Activated naive CD8-positive, alpha-beta T cell treated with anti-CD3 and anti-CD28 coated beads for 36 hours (primary cell): ENCODE measurements at regions not wholly inside any gene's neighbourhood (a gene's known extent, or its start where the extent isn't known, plus 50 kb on each side); places are given as distances from the start of the nearest gene placed in this dataset.

Experiments used
- DNase-seq: peaks from one replicate; pipeline ENCODE4 v3.0.0; 2021
- H3K27ac Mint-ChIP-seq: one replicate; pipeline ENCODE4 v1.8.0; 2022; ENCODE audit warnings: mild to moderate bottlenecking, moderate library complexity, mixed read lengths
- H3K27me3 Mint-ChIP-seq: one replicate; pipeline ENCODE4 v1.8.0; 2022; ENCODE audit warnings: mild to moderate bottlenecking, mixed read lengths
- H3K36me3 Mint-ChIP-seq: one replicate; pipeline ENCODE4 v1.8.0; 2021; ENCODE audit warnings: mild to moderate bottlenecking, mixed read lengths
- H3K4me1 Mint-ChIP-seq: one replicate; pipeline ENCODE4 v1.8.0; 2021; ENCODE audit warnings: mixed read lengths
- H3K4me3 Mint-ChIP-seq: one replicate; pipeline ENCODE4 v1.8.0; 2022; ENCODE audit warnings: mild to moderate bottlenecking, moderate library complexity, mixed read lengths
- H3K9me3 Mint-ChIP-seq: one replicate; pipeline ENCODE4 v1.8.0; 2022; ENCODE audit warnings: mixed read lengths

DNA sequence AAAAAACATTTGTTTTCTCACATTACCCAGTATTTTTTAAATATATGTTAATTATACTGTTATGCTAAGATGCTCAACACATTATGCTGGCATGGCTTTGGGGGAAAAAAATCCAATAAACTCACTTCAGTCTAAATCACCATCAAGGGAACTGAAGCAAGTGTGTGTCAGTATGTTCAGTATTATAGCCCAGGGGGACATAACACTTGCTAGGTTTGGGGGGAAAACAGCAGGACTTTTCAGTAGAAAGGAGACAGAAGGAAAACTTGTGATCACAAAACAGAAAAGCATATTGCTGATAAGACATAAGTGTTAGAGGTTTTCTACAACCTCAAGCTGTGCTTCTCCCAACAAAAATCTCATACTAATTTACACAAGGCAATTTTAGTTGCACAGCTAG is 1759.9 kb upstream of the PCDH20 start:
- peaks cover 9% of the 10 kb centered on the region for H3K9me3 Mint-ChIP-seq
- H3K4me1 Mint-ChIP-seq: no peaks in the 10 kb centered on the region
- H3K27me3 Mint-ChIP-seq: no peaks in the 10 kb centered on the region
- no peak overlapping the region for H3K4me3 Mint-ChIP-seq
- no peak overlapping the region for H3K27ac Mint-ChIP-seq
- DNase-seq: no peak
- no peaks in the 10 kb centered on the region for H3K36me3 Mint-ChIP-seq

DNA sequence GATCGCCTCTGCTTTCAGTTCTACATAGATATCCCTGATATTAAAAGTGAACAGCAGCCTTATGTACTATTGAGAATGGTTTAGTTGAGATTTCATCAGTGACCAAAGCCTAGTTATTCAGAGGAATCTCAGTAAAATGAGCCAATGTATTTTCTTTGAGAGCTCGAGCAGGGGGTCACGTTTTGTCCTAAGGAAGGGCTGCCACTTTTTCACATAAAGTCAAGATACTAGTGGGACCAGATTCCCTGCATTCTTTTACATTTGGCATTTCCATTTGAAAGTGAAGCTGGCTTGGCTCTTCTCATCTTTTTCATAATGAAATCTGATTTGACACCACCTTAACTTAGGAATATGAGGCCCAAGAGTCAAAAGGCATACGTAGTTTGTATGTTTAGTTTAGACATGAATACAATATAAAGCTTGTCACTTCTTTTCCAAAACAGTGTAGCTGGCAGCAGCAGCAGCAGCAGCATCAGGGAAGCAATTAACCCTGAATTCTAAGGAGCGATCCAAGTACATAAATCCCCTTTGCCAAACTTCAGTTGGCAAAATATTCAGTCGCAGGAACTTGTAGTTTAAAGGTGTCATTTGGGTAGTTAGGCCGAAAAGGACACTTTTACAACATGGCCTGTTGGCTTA is 1752.2 kb upstream of the PCDH20 start:
- Mint-ChIP-seq H3K36me3 (no peaks in the 10 kb centered on the region), H3K4me1 (no peaks in the 10 kb centered on the region), H3K4me3 (no peak overlapping the region), H3K9me3 (peaks cover 4% of the 10 kb centered on the region), H3K27ac (no peak overlapping the region), H3K27me3 (no peaks in the 10 kb centered on the region)
- no peak for DNase-seq

DNA sequence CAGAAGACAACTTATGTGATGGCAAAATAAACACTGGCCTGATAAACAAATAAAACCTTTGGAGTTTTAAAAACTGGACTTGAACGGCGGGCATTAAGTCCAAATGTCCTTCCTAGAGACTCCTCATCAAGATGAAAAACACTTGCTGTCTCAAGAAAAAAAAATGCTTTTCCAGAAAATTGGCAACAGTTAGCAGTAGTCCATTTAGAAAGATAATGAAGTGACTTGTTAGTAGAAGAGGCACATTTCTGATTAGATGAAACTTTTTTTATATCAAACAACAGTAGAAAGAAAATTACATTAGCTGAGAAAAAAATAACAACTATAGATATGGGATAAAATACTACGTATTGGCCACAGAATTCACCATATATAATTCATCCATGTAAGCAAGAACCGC is 1750.7 kb upstream of the PCDH20 start:
- Mint-ChIP-seq H3K9me3 (peaks cover 4% of the 10 kb centered on the region), H3K4me1 (no peaks in the 10 kb centered on the region), H3K4me3 (no peak overlapping the region), H3K27ac (no peak overlapping the region), H3K36me3 (no peaks in the 10 kb centered on the region), H3K27me3 (no peaks in the 10 kb centered on the region)
- no peak for DNase-seq

DNA sequence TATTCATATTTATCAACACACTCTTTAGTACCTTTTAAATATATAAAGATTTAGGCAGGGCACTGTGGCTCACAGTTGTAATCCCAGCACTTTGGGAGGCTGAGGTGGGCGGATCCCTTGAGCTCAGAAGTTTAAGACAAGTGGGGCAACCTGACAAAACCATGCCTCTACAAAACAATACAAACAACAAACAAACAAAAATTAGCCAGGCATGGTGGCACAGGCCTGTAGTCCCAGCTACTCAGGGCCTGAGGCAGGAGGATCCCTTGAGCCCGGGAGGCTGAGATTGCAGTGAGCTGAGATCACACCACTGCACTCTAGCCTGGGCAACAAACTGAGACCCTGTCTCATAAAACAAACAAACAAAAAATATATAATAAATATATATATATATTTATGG is 1748.3 kb upstream of the PCDH20 start:
- no peaks in the 10 kb centered on the region for H3K36me3 Mint-ChIP-seq
- no peaks in the 10 kb centered on the region for H3K4me1 Mint-ChIP-seq
- no peak overlapping the region for H3K27ac Mint-ChIP-seq
- no peak overlapping the region for H3K4me3 Mint-ChIP-seq
- no peak for DNase-seq
- no peaks in the 10 kb centered on the region for H3K27me3 Mint-ChIP-seq
- H3K9me3 Mint-ChIP-seq: no peaks in the 10 kb centered on the region

DNA sequence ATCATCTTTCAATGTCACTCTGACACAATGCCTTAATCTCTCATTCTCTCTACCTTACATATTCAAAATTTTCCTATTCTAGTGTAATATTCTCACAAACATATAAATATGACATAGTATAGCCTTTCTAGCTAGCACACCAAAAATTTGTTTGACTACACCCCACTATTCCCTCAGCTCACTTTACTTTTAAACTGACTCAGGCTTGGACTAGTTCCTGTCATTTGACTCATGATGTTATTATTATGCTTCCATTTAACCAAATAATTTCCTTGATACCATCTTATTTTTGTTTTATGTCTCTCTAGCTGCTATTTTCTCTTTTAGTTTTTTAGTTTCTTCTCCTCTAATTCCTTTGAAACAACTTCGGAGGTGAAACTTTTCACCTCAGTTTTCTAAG is 1745.6 kb upstream of the PCDH20 start:
- H3K4me3 Mint-ChIP-seq: no peak overlapping the region
- no peaks in the 10 kb centered on the region for H3K4me1 Mint-ChIP-seq
- H3K27ac Mint-ChIP-seq: no peak overlapping the region
- no peaks in the 10 kb centered on the region for H3K27me3 Mint-ChIP-seq
- no peak for DNase-seq
- H3K9me3 Mint-ChIP-seq: peaks cover 6% of the 10 kb centered on the region
- no peaks in the 10 kb centered on the region for H3K36me3 Mint-ChIP-seq

DNA sequence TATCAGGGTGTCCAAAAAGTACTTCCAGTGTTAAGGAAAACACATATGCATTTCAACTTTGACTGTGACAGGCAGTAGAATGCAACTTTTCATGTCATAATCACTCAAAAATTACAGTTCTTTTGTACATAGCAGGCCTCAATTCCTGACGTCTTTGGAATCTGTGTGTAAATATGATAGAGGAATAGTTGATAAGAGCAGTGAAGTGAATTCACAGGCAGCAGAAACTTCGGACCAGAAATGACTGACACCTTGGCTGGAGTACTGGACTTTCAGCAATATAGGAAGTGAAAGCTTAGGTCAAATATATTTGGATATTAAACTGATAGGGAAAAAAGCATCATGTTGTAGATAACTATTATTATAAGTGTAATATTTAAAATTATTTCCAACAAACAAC is 1741.2 kb upstream of the PCDH20 start:
- peaks cover 8% of the 10 kb centered on the region for H3K9me3 Mint-ChIP-seq

DNA sequence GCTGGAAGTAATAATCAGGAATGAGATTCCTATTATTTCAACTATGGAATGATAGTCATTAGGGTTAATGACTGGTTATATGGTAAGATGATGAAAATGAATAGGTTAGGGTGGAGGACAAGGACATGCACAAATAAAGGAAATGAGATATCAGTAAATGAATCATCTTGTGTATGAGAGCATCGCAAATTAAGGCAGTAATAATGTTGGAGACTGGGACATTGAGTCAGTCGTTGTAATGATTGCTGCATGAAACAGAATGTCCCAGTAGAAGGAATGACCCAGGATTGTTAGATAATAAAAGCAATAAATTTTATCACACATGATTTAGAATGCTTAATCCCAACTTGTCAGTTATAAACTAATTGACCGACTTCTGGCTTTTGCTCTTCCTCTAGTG is 1733.7 kb upstream of the PCDH20 start:
- Mint-ChIP-seq H3K4me1 (no peaks in the 10 kb centered on the region), H3K36me3 (no peaks in the 10 kb centered on the region), H3K9me3 (peaks cover 10% of the 10 kb centered on the region), H3K27me3 (no peaks in the 10 kb centered on the region), H3K27ac (no peak overlapping the region), H3K4me3 (no peak overlapping the region)
- DNase-seq: no peak

More for the DNA sequence above, 1741.2 kb upstream of the PCDH20 start:
- Mint-ChIP-seq H3K27ac (no peak overlapping the region), H3K27me3 (no peaks in the 10 kb centered on the region), H3K36me3 (no peaks in the 10 kb centered on the region), H3K4me1 (no peaks in the 10 kb centered on the region), H3K4me3 (no peak overlapping the region)
- DNase-seq: no peak

DNA sequence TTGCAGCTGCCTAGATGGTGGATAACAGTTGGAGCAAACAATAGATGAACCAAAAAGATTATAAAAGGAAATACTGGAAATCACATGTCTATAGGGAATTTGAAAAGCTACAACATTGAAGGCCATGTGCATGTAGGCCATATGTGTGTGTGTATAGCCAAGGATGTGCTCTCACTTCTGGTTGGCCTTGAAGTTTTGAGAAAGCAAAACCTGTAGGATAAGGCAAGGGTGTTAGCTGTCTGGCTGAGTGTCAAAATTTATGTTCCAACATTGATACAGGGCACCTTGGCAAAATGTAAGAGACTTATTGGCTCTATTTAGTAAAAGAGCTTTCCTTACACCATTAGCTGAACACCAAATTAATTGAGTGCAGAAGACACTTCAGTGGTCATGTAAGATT is 1723.6 kb upstream of the PCDH20 start:
- no peak overlapping the region for H3K4me3 Mint-ChIP-seq
- no peaks in the 10 kb centered on the region for H3K4me1 Mint-ChIP-seq
- H3K27me3 Mint-ChIP-seq: no peaks in the 10 kb centered on the region
- DNase-seq: no peak
- H3K36me3 Mint-ChIP-seq: no peaks in the 10 kb centered on the region
- H3K9me3 Mint-ChIP-seq: peaks cover 5% of the 10 kb centered on the region
- no peak overlapping the region for H3K27ac Mint-ChIP-seq

DNA sequence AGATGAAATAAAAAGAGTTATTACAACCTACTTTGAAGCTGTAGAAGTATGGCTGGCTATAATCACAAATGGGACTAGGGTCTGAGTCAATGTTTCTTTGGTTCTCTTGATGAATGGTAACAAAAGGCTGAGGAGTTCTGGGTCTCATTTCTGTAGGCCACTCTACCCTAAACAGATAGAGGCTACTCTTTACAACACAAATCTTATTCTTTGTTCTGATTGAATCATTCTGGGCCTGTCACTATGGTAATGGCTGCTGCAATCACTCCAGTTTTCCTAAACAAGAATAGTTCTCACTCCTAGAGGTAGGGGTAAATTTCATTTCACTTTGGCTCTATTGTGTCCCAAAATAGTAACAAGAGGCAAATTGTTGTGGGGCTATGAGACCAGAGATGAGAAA is 1714.3 kb upstream of the PCDH20 start:
- DNase-seq: no peak
- Mint-ChIP-seq H3K4me3 (no peak overlapping the region), H3K4me1 (no peaks in the 10 kb centered on the region), H3K36me3 (no peaks in the 10 kb centered on the region), H3K9me3 (no peaks in the 10 kb centered on the region), H3K27me3 (no peaks in the 10 kb centered on the region), H3K27ac (no peak overlapping the region)

DNA sequence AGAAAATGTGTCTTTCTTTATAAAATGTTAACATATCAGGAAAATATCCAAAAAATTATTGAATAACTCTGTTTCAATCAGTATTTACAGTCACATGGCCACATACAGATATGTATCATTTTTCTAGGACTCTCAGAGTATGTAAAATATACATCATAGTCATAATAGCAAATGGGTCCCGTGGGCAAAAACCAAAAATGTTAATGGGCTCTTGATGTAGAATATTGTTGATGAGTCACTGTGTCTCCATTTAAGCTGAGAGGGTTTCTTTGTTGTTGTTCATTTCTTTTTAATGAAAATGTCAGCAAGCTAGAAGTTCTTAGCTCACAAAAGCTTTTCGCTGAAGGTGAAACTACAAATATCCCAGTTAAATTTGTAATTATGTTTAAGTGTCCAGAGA is 1713.1 kb upstream of the PCDH20 start:
- Mint-ChIP-seq H3K4me3 (no peak overlapping the region), H3K9me3 (no peaks in the 10 kb centered on the region), H3K27ac (no peak overlapping the region), H3K4me1 (no peaks in the 10 kb centered on the region), H3K36me3 (no peaks in the 10 kb centered on the region), H3K27me3 (no peaks in the 10 kb centered on the region)
- DNase-seq: no peak

DNA sequence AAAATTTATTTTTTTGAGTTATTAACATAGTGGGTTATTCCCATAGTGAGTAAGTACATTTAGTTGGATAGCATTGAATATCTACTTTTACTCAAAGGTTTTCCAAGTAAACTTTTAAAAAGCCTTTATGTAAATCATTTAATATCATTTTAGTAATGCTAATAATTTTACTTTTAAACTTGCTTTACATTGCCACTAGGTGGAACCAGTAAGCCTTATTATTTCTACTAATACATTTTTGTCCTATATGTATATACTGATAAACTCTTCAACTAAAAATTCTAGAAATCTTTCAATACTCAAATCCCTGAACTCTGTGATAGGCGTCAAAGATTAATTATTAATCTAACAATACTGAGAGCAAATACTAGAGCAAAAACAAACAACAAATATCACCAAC is 1709.2 kb upstream of the PCDH20 start:
- H3K27me3 Mint-ChIP-seq: no peaks in the 10 kb centered on the region
- no peak overlapping the region for H3K27ac Mint-ChIP-seq
- no peak overlapping the region for H3K4me3 Mint-ChIP-seq
- H3K4me1 Mint-ChIP-seq: no peaks in the 10 kb centered on the region
- DNase-seq: no peak
- H3K36me3 Mint-ChIP-seq: no peaks in the 10 kb centered on the region
- H3K9me3 Mint-ChIP-seq: no peaks in the 10 kb centered on the region

DNA sequence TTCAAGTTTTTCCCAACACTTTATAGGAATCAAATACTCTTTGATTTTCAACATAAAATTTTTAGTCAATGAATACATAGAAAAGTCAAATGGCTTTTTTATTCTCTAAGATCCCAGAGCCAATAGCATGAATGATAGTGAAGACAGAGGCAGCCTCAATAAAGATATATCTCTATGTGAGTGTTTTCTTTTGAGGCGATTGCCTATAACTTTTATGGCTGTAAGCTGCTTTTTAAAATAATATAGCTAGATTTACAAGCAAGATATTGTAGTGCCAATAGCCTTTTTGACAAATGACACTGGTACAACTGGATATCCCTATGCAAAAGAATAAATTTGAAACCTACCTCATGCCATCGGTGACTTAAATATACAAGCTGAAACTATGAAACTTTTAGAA is 1705.2 kb upstream of the PCDH20 start:
- Mint-ChIP-seq H3K27me3 (no peaks in the 10 kb centered on the region), H3K36me3 (no peaks in the 10 kb centered on the region), H3K9me3 (no peaks in the 10 kb centered on the region), H3K4me1 (no peaks in the 10 kb centered on the region), H3K27ac (no peak overlapping the region), H3K4me3 (no peak overlapping the region)
- DNase-seq: no peak

DNA sequence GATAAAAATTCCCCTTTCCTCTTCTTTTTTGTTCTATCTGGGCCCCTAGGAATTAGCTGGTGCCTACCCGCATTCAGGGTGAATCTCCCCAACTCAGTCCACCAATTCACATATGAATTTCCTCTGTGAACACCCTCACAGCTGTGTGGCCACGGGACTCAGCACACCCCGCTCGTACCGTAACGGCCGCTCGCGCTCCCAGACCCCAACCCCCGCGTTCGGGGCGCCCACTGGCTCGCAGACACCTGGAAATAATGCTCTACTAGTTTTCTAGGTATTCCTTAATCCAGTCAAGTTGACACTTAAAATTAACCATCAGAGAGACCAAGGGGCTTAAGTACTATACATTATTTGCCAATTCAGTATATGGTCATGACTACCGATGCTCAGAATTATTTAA is 1702.1 kb upstream of the PCDH20 start:
- H3K27me3 Mint-ChIP-seq: no peaks in the 10 kb centered on the region

DNA sequence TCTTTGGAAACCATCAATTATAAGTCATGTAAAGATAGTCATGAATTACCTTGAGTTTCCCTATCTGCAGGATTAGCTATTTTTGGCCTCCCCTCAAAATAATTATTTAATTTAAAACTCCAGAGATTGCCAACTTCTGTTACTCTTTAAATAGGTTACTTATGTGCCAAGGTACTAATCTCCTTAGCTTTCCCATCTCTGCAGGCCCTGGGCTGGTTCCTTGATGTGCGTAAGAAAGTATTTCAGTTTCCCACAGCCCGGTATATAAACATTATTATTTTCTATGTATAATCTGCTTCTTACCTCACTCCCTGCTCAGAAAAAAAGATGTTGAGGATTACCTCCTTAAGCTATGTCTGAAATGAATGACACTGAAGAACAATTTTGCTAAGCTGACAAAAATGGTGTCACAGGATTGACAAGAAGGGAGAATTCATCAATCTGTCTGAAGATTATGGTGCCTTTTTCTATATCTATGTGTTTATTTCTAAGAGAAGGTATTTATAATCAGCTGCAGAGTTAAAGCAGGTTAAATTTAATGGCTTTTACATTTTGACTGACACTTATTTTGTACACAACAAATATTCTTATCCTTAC is 1697.2 kb upstream of the PCDH20 start:
- no peak for DNase-seq
- Mint-ChIP-seq H3K4me3 (no peak overlapping the region), H3K4me1 (no peaks in the 10 kb centered on the region), H3K9me3 (no peaks in the 10 kb centered on the region), H3K36me3 (no peaks in the 10 kb centered on the region), H3K27me3 (no peaks in the 10 kb centered on the region), H3K27ac (no peak overlapping the region)

More for the DNA sequence above, 1702.1 kb upstream of the PCDH20 start:
- Mint-ChIP-seq H3K36me3 (no peaks in the 10 kb centered on the region), H3K4me3 (no peak overlapping the region), H3K4me1 (no peaks in the 10 kb centered on the region), H3K27ac (no peak overlapping the region), H3K9me3 (no peaks in the 10 kb centered on the region)
- no peak for DNase-seq

DNA sequence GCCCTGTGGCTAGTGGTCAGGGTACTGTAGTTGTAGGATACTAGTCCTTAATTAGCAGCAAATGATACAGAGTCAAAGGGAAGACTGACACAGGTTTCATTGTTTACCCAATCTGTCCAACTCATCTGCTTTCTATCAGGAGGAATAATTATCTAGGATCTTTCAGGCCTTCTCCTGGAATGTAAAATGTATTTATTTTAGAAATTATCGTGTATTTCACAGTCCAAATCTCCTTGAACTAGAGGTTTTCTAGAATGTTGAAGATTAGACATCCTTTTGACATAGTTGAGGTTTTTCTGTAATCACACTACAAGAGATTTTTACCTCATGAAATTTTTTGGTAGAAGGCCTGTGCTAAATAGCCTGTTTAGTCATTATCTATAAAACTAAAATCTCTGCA is 1694.8 kb upstream of the PCDH20 start:
- H3K27me3 Mint-ChIP-seq: no peaks in the 10 kb centered on the region
- no peak for DNase-seq
- no peak overlapping the region for H3K4me3 Mint-ChIP-seq
- no peak overlapping the region for H3K27ac Mint-ChIP-seq
- no peaks in the 10 kb centered on the region for H3K4me1 Mint-ChIP-seq
- no peaks in the 10 kb centered on the region for H3K9me3 Mint-ChIP-seq
- no peaks in the 10 kb centered on the region for H3K36me3 Mint-ChIP-seq

DNA sequence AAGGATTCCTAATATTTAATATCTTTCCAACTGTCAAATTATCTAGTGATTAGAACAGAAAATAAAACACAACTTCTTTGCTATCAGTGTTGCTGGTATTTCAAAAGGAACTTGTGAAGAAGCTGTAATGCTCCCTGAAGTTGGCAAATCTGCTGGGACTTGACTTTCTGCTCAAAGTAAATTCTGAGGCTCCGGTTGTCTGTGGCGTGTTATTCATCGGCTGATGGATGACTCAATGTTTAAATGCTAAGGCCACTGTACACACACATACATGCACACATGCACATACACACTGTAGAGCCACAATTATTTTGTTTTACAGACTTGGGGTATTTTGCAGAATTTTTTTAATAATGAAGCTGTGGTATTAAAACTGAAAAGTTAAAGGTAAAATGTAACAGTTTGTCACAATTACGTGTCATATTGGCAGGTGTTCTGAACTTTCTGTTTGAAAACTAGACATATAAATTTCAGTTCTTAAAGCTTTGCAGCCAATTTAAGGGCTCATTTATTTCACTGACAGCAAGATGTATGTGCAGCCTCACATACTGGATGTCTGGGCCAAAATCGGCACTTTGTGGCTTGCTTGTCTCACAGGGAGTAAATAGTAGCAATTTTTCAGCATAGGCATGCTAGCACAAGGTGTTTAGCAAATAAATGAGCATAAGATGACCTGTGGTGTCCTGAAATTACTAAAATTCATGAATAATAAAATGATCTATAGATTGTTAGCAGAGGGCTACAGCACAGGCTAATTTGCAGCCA is 1691.7 kb upstream of the PCDH20 start:
- Mint-ChIP-seq H3K4me3 (no peak overlapping the region), H3K27ac (no peak overlapping the region), H3K4me1 (no peaks in the 10 kb centered on the region), H3K27me3 (no peaks in the 10 kb centered on the region), H3K9me3 (no peaks in the 10 kb centered on the region), H3K36me3 (no peaks in the 10 kb centered on the region)
- DNase-seq: no peak
